ENCODE measurements at regions not wholly inside any gene's neighbourhood (a gene's known extent, or its start where the extent isn't known, plus 50 kb on each side); places are given as distances from the start of the nearest gene placed in this dataset.
"Not testable (repeated sequence)": the region's sequence is repeated elsewhere in the genome, so short reads cannot be mapped to it uniquely, and the experiment has no call there.

GRCh38 chr2:62410926-62411456 is 95.0 kb downstream of the TMEM17 start:
- no peak for DNase-seq (ENCODE audit: low spot score)

- DNase-seq (ENCODE audit: low spot score): peak; percentile 46
Observed at GRCh38 chr2:62410015-62410453, 96.0 kb downstream of the TMEM17 start.

GRCh38 chr2:62409442-62409841 is 96.6 kb downstream of the TMEM17 start:
- DNase-seq (ENCODE audit: low spot score): no peak

- no peak for DNase-seq (ENCODE audit: low spot score)
Observed at GRCh38 chr2:62408241-62408677, 97.7 kb downstream of the TMEM17 start.

GRCh38 chr2:62407838-62408237 is 98.2 kb downstream of the TMEM17 start:
- no peak for DNase-seq (ENCODE audit: low spot score)

- DNase-seq (ENCODE audit: low spot score): no peak
Observed at GRCh38 chr2:62407401-62407800, 98.6 kb downstream of the TMEM17 start.

- DNase-seq (ENCODE audit: low spot score): no peak
Observed at GRCh38 chr2:62406573-62407043, 99.4 kb downstream of the TMEM17 start.

- DNase-seq (ENCODE audit: low spot score): no peak
Observed at GRCh38 chr2:62404913-62405312, 101.1 kb downstream of the TMEM17 start.

- no peak for DNase-seq (ENCODE audit: low spot score)
Observed at GRCh38 chr2:62402156-62402555, 103.8 kb downstream of the TMEM17 start.

- DNase-seq (ENCODE audit: low spot score): no peak
Observed at GRCh38 chr2:62398356-62398755, 107.6 kb downstream of the TMEM17 start.

GRCh38 chr2:62396880-62397279 is 109.1 kb downstream of the TMEM17 start:
- DNase-seq (ENCODE audit: low spot score): no peak

- DNase-seq (ENCODE audit: low spot score): no peak
Observed at GRCh38 chr2:62393293-62393692, 112.7 kb downstream of the TMEM17 start.

- no peak for DNase-seq (ENCODE audit: low spot score)
Observed at GRCh38 chr2:62391696-62392095, 114.3 kb downstream of the TMEM17 start.

- DNase-seq (ENCODE audit: low spot score): not testable (repeated sequence)
Observed at GRCh38 chr2:62386378-62386777, 119.6 kb downstream of the TMEM17 start.

- no peak for DNase-seq (ENCODE audit: low spot score)
Observed at GRCh38 chr2:62383846-62384245, 122.1 kb downstream of the TMEM17 start.

GRCh38 chr2:62382757-62383156 is 123.2 kb downstream of the TMEM17 start:
- DNase-seq (ENCODE audit: low spot score): no peak

GRCh38 chr2:62382122-62382521 is 123.9 kb downstream of the TMEM17 start:
- DNase-seq (ENCODE audit: low spot score): no peak

- DNase-seq (ENCODE audit: low spot score): no peak
Observed at GRCh38 chr2:62381656-62382055, 124.3 kb downstream of the TMEM17 start.

- no peak for DNase-seq (ENCODE audit: low spot score)
Observed at GRCh38 chr2:62379566-62379965, 126.4 kb downstream of the TMEM17 start.

GRCh38 chr2:62375113-62375420 is 130.9 kb downstream of the TMEM17 start:
- no peak for DNase-seq (ENCODE audit: low spot score)

- no peak for DNase-seq (ENCODE audit: low spot score)
Observed at GRCh38 chr2:62374301-62375112, 131.5 kb downstream of the TMEM17 start.

- DNase-seq (ENCODE audit: low spot score): no peak
Observed at GRCh38 chr2:62372824-62373223, 133.2 kb downstream of the TMEM17 start.

GRCh38 chr2:62370321-62371250 is 135.4 kb downstream of the TMEM17 start:
- no peak for DNase-seq (ENCODE audit: low spot score)

Measured in putamen (tissue), 1 donor.